ENCODE measurements at regions not wholly inside any gene's neighbourhood (a gene's known extent, or its start where the extent isn't known, plus 50 kb on each side); places are given as distances from the start of the nearest gene placed in this dataset.

GRCh38 chr1:60141276-60141675, 67.7 kb upstream of the C1orf87 start:
- DNase-seq = no peak

DNA sequence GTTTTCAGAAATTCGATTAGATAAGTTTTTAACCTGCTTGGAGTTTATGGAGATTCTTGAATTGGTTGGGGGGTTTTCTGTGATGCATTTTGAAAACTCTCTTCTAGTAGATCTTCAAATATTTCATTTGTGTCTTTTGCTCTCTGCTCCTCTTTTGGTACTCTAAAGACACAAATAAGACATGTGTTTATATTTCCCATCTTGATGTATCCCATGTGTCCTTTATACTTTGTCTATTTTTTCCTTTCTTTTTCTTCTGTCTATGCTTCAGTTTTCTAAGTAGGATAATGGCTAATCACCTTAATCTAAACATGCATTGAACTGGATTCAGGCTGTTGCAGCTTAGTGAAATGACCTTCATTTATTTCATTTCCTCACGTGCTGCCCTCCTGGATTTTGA, 63.8 kb upstream of the C1orf87 start:
- no peak for DNase-seq

DNA sequence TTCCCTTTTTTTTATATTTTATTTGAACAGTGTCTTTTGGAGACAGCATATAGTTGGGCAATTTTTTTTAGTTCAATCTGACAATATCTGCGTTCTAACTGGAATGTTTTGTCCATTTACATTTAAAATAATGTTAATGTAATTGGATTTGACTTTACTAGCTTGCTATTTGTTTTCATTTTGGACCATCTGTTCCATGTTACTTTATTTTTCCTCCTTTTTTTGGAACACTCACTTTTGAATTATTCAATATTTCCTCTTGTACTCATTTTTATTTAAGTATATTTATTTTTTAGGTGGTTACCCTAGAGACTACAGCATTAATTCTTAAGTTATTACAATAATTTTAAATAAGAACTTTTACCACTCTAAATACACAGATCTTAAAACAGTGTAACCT, 62.8 kb upstream of the C1orf87 start:
- DNase-seq = no peak

- no peak for DNase-seq
Measured at GRCh38 chr1:60134716-60135115, 61.1 kb upstream of the C1orf87 start.

- no peak for DNase-seq
Measured at GRCh38 chr1:60133848-60134247, 60.3 kb upstream of the C1orf87 start.

DNA sequence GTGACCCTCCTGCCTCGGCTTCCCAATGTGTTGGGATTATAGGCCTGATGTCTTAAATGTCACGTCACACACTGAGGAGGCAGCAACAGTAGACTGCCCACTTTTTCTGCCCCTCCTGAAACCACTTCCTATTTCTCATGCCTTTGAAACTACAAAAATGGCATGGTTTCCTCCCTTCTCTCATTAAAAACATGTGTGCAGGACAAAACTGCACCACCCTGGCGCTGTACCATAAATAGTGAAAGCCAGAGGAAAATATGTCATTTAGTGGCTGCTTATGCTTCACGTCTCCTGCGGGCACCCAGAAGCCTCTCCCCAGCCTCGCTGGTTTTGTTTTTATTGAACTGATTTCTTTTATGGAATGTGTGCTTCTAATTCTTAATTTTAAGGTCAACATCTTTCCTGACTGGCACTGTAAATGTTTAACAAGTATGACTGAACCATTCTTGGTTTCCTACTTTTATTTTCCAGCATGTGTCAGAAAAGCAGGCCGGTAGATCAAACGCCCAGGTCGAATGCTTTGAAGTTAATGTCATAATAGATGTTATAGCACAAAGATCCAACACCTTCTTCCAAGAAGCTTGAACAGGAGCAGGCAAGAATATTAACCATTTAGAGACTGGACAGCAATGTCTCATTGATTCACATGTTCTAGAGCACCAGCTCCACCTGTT, 59.6 kb upstream of the C1orf87 start:
- DNase-seq = no peak

- no peak for DNase-seq
Measured at GRCh38 chr1:60132108-60132507, 58.5 kb upstream of the C1orf87 start.

DNA sequence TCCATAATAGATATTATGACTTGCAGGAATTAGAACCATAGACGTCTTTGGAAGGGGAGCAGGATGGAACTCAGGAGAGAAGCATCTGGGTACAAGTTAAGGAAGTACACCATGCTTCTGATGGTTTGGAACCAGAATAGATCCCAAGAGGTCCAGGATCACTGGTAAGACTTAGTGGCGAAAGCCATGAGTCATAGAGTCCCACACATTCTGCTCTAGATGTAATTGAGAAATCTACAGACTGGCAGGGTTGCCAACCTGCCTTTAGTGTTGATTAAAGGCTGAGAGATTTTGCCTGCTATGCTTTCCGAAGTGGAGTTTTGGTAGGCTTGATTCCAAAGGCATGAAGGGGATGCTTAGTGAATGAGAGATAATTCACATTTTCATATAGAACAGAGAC, 57.1 kb upstream of the C1orf87 start:
- DNase-seq = no peak

GRCh38 chr1:60129911-60130310, 56.3 kb upstream of the C1orf87 start:
- no peak for DNase-seq

DNA sequence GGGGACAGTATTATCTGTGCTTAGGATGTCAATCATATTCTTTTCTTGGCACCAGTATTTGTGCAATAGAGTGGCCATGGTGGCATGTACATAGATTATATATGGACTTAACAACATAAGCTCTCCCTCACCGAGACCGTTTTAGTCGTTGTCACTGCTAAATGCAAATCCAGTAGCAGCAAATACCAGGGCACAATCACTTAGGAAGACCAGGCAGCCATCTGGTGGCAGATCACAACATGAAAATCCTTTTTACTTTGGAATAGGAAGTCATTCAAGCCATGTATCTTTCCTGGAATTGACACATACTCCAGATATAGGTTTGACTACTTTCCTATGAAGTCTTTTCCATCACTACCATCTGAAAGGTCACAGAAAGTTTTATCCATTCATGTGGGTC, 53.2 kb upstream of the C1orf87 start:
- DNase-seq = no peak
